ENCODE measurements at regions not wholly inside any gene's neighbourhood (a gene's known extent, or its start where the extent isn't known, plus 50 kb on each side); places are given as distances from the start of the nearest gene placed in this dataset.

GRCh38 chr9:134503301-134504105 is 138.1 kb upstream of the COL5A1 start:
- Histone ChIP-seq H3K4me3 (ENCODE audit: extremely low read depth, insufficient read depth, low read length, poor library complexity, severe bottlenecking) (no peak overlapping the region), H3K36me3 (ENCODE audit: control insufficient read depth, insufficient read depth, low read length) (no peaks in the 10 kb centered on the region), H3K27ac (ENCODE audit: low read depth, low read length, severe bottlenecking) (peak overlapping the region; percentile 94), H3K4me1 (ENCODE audit: control insufficient read depth, insufficient read depth, low read length, poor library complexity, severe bottlenecking) (peaks cover 17% of the 10 kb centered on the region), H3K9me3 (ENCODE audit: control insufficient read depth, low read length) (no peaks in the 10 kb centered on the region)
- WGBS, 2 experiments (ENCODE audit: insufficient coverage in 2 of 2) = 94 to 95% methylated on average over 9 of the region's 9 CpGs

GRCh38 chr9:134504106-134504385 is 137.6 kb upstream of the COL5A1 start:
- Histone ChIP-seq H3K36me3 (ENCODE audit: control insufficient read depth, insufficient read depth, low read length) (no peaks in the 10 kb centered on the region), H3K9me3 (ENCODE audit: control insufficient read depth, low read length) (no peaks in the 10 kb centered on the region), H3K4me3 (ENCODE audit: extremely low read depth, insufficient read depth, low read length, poor library complexity, severe bottlenecking) (no peak overlapping the region), H3K27ac (ENCODE audit: low read depth, low read length, severe bottlenecking) (no peak overlapping the region), H3K4me1 (ENCODE audit: control insufficient read depth, insufficient read depth, low read length, poor library complexity, severe bottlenecking) (peaks cover 17% of the 10 kb centered on the region)
- WGBS, 2 experiments (ENCODE audit: insufficient coverage in 2 of 2) = 91 to 97% methylated on average over 5 to 6 of the region's 7 CpGs

- 20 to 61% methylated on average over 1 to 3 of the region's 11 CpGs for WGBS, 2 experiments (ENCODE audit: insufficient coverage in 2 of 2)
- H3K36me3 ChIP-seq (ENCODE audit: control insufficient read depth, insufficient read depth, low read length) = no peaks in the 10 kb centered on the region
- H3K9me3 ChIP-seq (ENCODE audit: control insufficient read depth, low read length) = no peaks in the 10 kb centered on the region
- H3K4me1 ChIP-seq (ENCODE audit: control insufficient read depth, insufficient read depth, low read length, poor library complexity, severe bottlenecking) = peaks cover 17% of the 10 kb centered on the region
- H3K27ac ChIP-seq (ENCODE audit: low read depth, low read length, severe bottlenecking) = no peak overlapping the region
- H3K4me3 ChIP-seq (ENCODE audit: extremely low read depth, insufficient read depth, low read length, poor library complexity, severe bottlenecking) = no peak overlapping the region
Measured at GRCh38 chr9:134505032-134505431, 136.6 kb upstream of the COL5A1 start.

- Histone ChIP-seq H3K9me3 (ENCODE audit: control insufficient read depth, low read length) (no peaks in the 10 kb centered on the region), H3K4me3 (ENCODE audit: extremely low read depth, insufficient read depth, low read length, poor library complexity, severe bottlenecking) (no peak overlapping the region), H3K4me1 (ENCODE audit: control insufficient read depth, insufficient read depth, low read length, poor library complexity, severe bottlenecking) (no peaks in the 10 kb centered on the region), H3K27ac (ENCODE audit: low read depth, low read length, severe bottlenecking) (no peak overlapping the region), H3K36me3 (ENCODE audit: control insufficient read depth, insufficient read depth, low read length) (no peaks in the 10 kb centered on the region)
- no CpG with 5 or more reads among the region's 3 CpGs for WGBS, 2 experiments (ENCODE audit: insufficient coverage in 2 of 2)
Measured at GRCh38 chr9:134509281-134509680, 132.3 kb upstream of the COL5A1 start.

GRCh38 chr9:134509817-134510216 is 131.8 kb upstream of the COL5A1 start:
- H3K4me1 ChIP-seq (ENCODE audit: control insufficient read depth, insufficient read depth, low read length, poor library complexity, severe bottlenecking) = no peaks in the 10 kb centered on the region

GRCh38 chr9:134514503-134514902 is 127.1 kb upstream of the COL5A1 start:
- Histone ChIP-seq H3K9me3 (ENCODE audit: control insufficient read depth, low read length) (no peaks in the 10 kb centered on the region), H3K36me3 (ENCODE audit: control insufficient read depth, insufficient read depth, low read length) (no peaks in the 10 kb centered on the region), H3K4me1 (ENCODE audit: control insufficient read depth, insufficient read depth, low read length, poor library complexity, severe bottlenecking) (no peaks in the 10 kb centered on the region), H3K4me3 (ENCODE audit: extremely low read depth, insufficient read depth, low read length, poor library complexity, severe bottlenecking) (no peak overlapping the region), H3K27ac (ENCODE audit: low read depth, low read length, severe bottlenecking) (no peak overlapping the region)
- 87 to 92% methylated on average over 6 to 8 of the region's 8 CpGs for WGBS, 2 experiments (ENCODE audit: insufficient coverage in 2 of 2)

More at GRCh38 chr9:134509817-134510216, 131.8 kb upstream of the COL5A1 start:
- H3K4me3 ChIP-seq (ENCODE audit: extremely low read depth, insufficient read depth, low read length, poor library complexity, severe bottlenecking) = no peak overlapping the region
- 100% methylated on average over 1 of the region's 2 CpGs; no CpG with 5 or more reads in 1 of the 2 experiments for WGBS, 2 experiments (ENCODE audit: insufficient coverage in 2 of 2)
- no peaks in the 10 kb centered on the region for H3K9me3 ChIP-seq (ENCODE audit: control insufficient read depth, low read length)
- no peaks in the 10 kb centered on the region for H3K36me3 ChIP-seq (ENCODE audit: control insufficient read depth, insufficient read depth, low read length)
- no peak overlapping the region for H3K27ac ChIP-seq (ENCODE audit: low read depth, low read length, severe bottlenecking)

GRCh38 chr9:134515026-134515821 is 126.4 kb upstream of the COL5A1 start:
- Histone ChIP-seq H3K27ac (ENCODE audit: low read depth, low read length, severe bottlenecking) (no peak overlapping the region), H3K9me3 (ENCODE audit: control insufficient read depth, low read length) (peaks cover 3% of the 10 kb centered on the region)
- WGBS, 2 experiments (ENCODE audit: insufficient coverage in 2 of 2) = 93% methylated on average over 13 to 14 of the region's 14 CpGs

GRCh38 chr9:134516464-134516863 is 125.1 kb upstream of the COL5A1 start:
- H3K4me1 ChIP-seq (ENCODE audit: control insufficient read depth, insufficient read depth, low read length, poor library complexity, severe bottlenecking) = no peaks in the 10 kb centered on the region
- WGBS, 2 experiments (ENCODE audit: insufficient coverage in 2 of 2) = 88 to 97% methylated on average over 3 to 4 of the region's 5 CpGs
- no peak overlapping the region for H3K4me3 ChIP-seq (ENCODE audit: extremely low read depth, insufficient read depth, low read length, poor library complexity, severe bottlenecking)
- no peaks in the 10 kb centered on the region for H3K36me3 ChIP-seq (ENCODE audit: control insufficient read depth, insufficient read depth, low read length)
- H3K27ac ChIP-seq (ENCODE audit: low read depth, low read length, severe bottlenecking) = no peak overlapping the region
- H3K9me3 ChIP-seq (ENCODE audit: control insufficient read depth, low read length) = peaks cover 7% of the 10 kb centered on the region

More at GRCh38 chr9:134515026-134515821, 126.4 kb upstream of the COL5A1 start:
- Histone ChIP-seq H3K36me3 (ENCODE audit: control insufficient read depth, insufficient read depth, low read length) (no peaks in the 10 kb centered on the region), H3K4me1 (ENCODE audit: control insufficient read depth, insufficient read depth, low read length, poor library complexity, severe bottlenecking) (no peaks in the 10 kb centered on the region), H3K4me3 (ENCODE audit: extremely low read depth, insufficient read depth, low read length, poor library complexity, severe bottlenecking) (no peak overlapping the region)

- WGBS, 2 experiments (ENCODE audit: insufficient coverage in 2 of 2) = 85 to 94% methylated on average over 13 to 15 of the region's 18 CpGs
- Histone ChIP-seq H3K36me3 (ENCODE audit: control insufficient read depth, insufficient read depth, low read length) (no peaks in the 10 kb centered on the region), H3K4me3 (ENCODE audit: extremely low read depth, insufficient read depth, low read length, poor library complexity, severe bottlenecking) (no peak overlapping the region), H3K9me3 (ENCODE audit: control insufficient read depth, low read length) (peaks cover 7% of the 10 kb centered on the region), H3K27ac (ENCODE audit: low read depth, low read length, severe bottlenecking) (no peak overlapping the region), H3K4me1 (ENCODE audit: control insufficient read depth, insufficient read depth, low read length, poor library complexity, severe bottlenecking) (no peaks in the 10 kb centered on the region)
Measured at GRCh38 chr9:134517069-134517680, 124.4 kb upstream of the COL5A1 start.

- H3K27ac ChIP-seq (ENCODE audit: low read depth, low read length, severe bottlenecking) = no peak overlapping the region
- 85 to 86% methylated on average over 27 to 28 of the region's 28 CpGs for whole genome bisulfite sequencing, 2 experiments (ENCODE audit: insufficient coverage in 2 of 2)
- no peaks in the 10 kb centered on the region for H3K4me1 ChIP-seq (ENCODE audit: control insufficient read depth, insufficient read depth, low read length, poor library complexity, severe bottlenecking)
- no peak overlapping the region for H3K4me3 ChIP-seq (ENCODE audit: extremely low read depth, insufficient read depth, low read length, poor library complexity, severe bottlenecking)
- H3K9me3 ChIP-seq (ENCODE audit: control insufficient read depth, low read length) = peaks cover 7% of the 10 kb centered on the region
- no peaks in the 10 kb centered on the region for H3K36me3 ChIP-seq (ENCODE audit: control insufficient read depth, insufficient read depth, low read length)
Measured at GRCh38 chr9:134518004-134518606, 123.5 kb upstream of the COL5A1 start.
